Adipocyte (in vitro differentiated cells): ENCODE measurements at regions not wholly inside any gene's neighbourhood (a gene's known extent, or its start where the extent isn't known, plus 50 kb on each side); places are given as distances from the start of the nearest gene placed in this dataset.

Experiments
- DNase-seq: peaks from one replicate; pipeline ENCODE4 v3.0.0-alpha.2; 2015; ENCODE audit warnings: low read depth
- H3K27me3 ChIP-seq: replicated peaks from 2 replicates; pipeline ENCODE4 v1.7.0; 2013; ENCODE audit warnings: mild to moderate bottlenecking, low read length, moderate library complexity; ENCODE audit not compliant: control insufficient read depth, insufficient read depth
- H3K36me3 ChIP-seq: 2 replicates; pipeline ENCODE4 v1.7.0; 2013; ENCODE audit warnings: low read length, mild to moderate bottlenecking, moderate library complexity; ENCODE audit not compliant: control insufficient read depth, insufficient read depth, severe bottlenecking
- H3K4me1 ChIP-seq: 2 replicates; pipeline ENCODE4 v1.7.0; 2013; ENCODE audit warnings: mild to moderate bottlenecking, low read length, moderate library complexity; ENCODE audit not compliant: control insufficient read depth, insufficient read depth
- H3K4me3 ChIP-seq: 2 replicates; pipeline ENCODE4 v1.7.0; 2013; ENCODE audit warnings: mild to moderate bottlenecking, low read length, moderate library complexity
- H3K9ac ChIP-seq: 2 replicates; pipeline ENCODE4 v1.7.0; 2013; ENCODE audit warnings: mild to moderate bottlenecking, low read length, moderate library complexity
- H3K9me3 ChIP-seq: 2 replicates; pipeline ENCODE4 v1.7.0; 2013; ENCODE audit warnings: mild to moderate bottlenecking, low read length, moderate library complexity; ENCODE audit not compliant: control insufficient read depth

GRCh38 chr20:60872224-60872623 is 379.8 kb upstream of the CDH4 start:
- Histone ChIP-seq H3K9ac (no peak overlapping the region), H3K27me3 (peaks cover 21% of the 10 kb centered on the region), H3K4me1 (no peaks in the 10 kb centered on the region), H3K36me3 (no peaks in the 10 kb centered on the region), H3K9me3 (no peaks in the 10 kb centered on the region), H3K4me3 (no peak overlapping the region)
- DNase-seq: no peak

GRCh38 chr20:60877071-60877857 is 374.8 kb upstream of the CDH4 start:
- no peak for DNase-seq
- H3K27me3 ChIP-seq: peaks cover 20% of the 10 kb centered on the region
- H3K4me1 ChIP-seq: no peaks in the 10 kb centered on the region
- H3K9ac ChIP-seq: no peak overlapping the region
- no peaks in the 10 kb centered on the region for H3K36me3 ChIP-seq
- H3K4me3 ChIP-seq: no peak overlapping the region
- no peaks in the 10 kb centered on the region for H3K9me3 ChIP-seq

- Histone ChIP-seq H3K27me3 (peaks cover 15% of the 10 kb centered on the region), H3K9ac (no peak overlapping the region), H3K4me3 (no peak overlapping the region), H3K9me3 (no peaks in the 10 kb centered on the region), H3K36me3 (no peaks in the 10 kb centered on the region), H3K4me1 (no peaks in the 10 kb centered on the region)
- no peak for DNase-seq
Measured at GRCh38 chr20:60882836-60883235, 369.2 kb upstream of the CDH4 start.

GRCh38 chr20:60883496-60883895 is 368.6 kb upstream of the CDH4 start:
- DNase-seq: no peak
- H3K36me3 ChIP-seq: no peaks in the 10 kb centered on the region

GRCh38 chr20:60884277-60884676 is 367.8 kb upstream of the CDH4 start:
- no peaks in the 10 kb centered on the region for H3K4me1 ChIP-seq

More at GRCh38 chr20:60883496-60883895, 368.6 kb upstream of the CDH4 start:
- Histone ChIP-seq H3K9me3 (no peaks in the 10 kb centered on the region), H3K4me3 (no peak overlapping the region), H3K4me1 (no peaks in the 10 kb centered on the region), H3K27me3 (peaks cover 14% of the 10 kb centered on the region), H3K9ac (no peak overlapping the region)

DNA sequence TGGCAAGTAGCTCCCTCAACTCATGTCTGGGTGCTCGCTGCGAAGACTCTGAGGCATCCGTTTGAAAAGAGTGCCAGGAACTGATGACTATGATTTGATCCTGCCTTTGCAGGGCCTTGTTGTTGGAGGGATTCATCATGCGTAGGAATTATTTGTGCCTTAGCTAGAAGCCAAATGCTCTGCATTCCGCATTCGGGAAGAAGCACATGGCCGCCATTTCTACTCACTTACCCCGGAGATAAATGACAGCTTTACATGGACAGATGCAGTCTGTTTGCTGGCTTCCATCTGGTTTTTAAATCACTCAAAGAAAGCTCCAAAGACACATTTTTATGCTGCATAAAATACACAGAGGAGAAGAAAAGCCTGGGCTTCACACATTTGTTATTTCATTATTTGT is 363.3 kb upstream of the CDH4 start:
- H3K4me3 ChIP-seq: no peak overlapping the region
- no peaks in the 10 kb centered on the region for H3K4me1 ChIP-seq
- no peak for DNase-seq
- peaks cover 8% of the 10 kb centered on the region for H3K27me3 ChIP-seq
- peaks cover 2% of the 10 kb centered on the region for H3K9me3 ChIP-seq
- no peaks in the 10 kb centered on the region for H3K36me3 ChIP-seq
- H3K9ac ChIP-seq: no peak overlapping the region

More at GRCh38 chr20:60884277-60884676, 367.8 kb upstream of the CDH4 start:
- Histone ChIP-seq H3K4me3 (no peak overlapping the region), H3K27me3 (peaks cover 10% of the 10 kb centered on the region), H3K9me3 (no peaks in the 10 kb centered on the region), H3K36me3 (no peaks in the 10 kb centered on the region), H3K9ac (no peak overlapping the region)
- DNase-seq: no peak

- H3K9ac ChIP-seq: no peak overlapping the region
- no peaks in the 10 kb centered on the region for H3K4me1 ChIP-seq
- peaks cover 2% of the 10 kb centered on the region for H3K27me3 ChIP-seq
- DNase-seq: no peak
- no peaks in the 10 kb centered on the region for H3K36me3 ChIP-seq
- no peak overlapping the region for H3K4me3 ChIP-seq
- peaks cover 2% of the 10 kb centered on the region for H3K9me3 ChIP-seq
Measured at GRCh38 chr20:60892095-60892813, 359.8 kb upstream of the CDH4 start.

- Histone ChIP-seq H3K27me3 (peaks cover 2% of the 10 kb centered on the region), H3K9me3 (peaks cover 2% of the 10 kb centered on the region), H3K4me1 (no peaks in the 10 kb centered on the region), H3K9ac (no peak overlapping the region), H3K36me3 (no peaks in the 10 kb centered on the region), H3K4me3 (no peak overlapping the region)
- no peak for DNase-seq
Measured at GRCh38 chr20:60894091-60894490, 358.0 kb upstream of the CDH4 start.

- no peak for DNase-seq
- H3K27me3 ChIP-seq: no peaks in the 10 kb centered on the region
- H3K4me3 ChIP-seq: no peak overlapping the region
- no peak overlapping the region for H3K9ac ChIP-seq
- no peaks in the 10 kb centered on the region for H3K4me1 ChIP-seq
- H3K9me3 ChIP-seq: peaks cover 2% of the 10 kb centered on the region
- no peaks in the 10 kb centered on the region for H3K36me3 ChIP-seq
Measured at GRCh38 chr20:60895363-60896079, 356.5 kb upstream of the CDH4 start.

DNA sequence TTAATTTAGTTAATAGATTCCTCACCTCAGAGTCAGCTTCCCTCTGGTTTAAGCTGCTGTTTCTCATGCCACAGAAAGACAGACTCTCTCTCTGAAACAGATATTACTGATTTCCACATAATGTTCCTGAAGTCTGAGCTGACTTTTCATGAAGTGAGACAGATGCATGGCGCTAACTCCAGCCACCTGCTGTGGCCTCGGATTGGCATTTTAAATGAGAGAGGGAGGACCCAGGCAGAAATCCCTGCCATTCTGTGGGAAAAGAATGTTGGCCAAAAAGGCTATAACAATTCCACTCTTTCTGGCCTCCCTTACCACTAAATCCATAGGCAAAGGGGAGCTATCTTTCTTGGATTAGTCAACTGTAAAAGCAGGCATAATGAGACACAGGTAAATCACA is 354.1 kb upstream of the CDH4 start:
- H3K9me3 ChIP-seq: peaks cover 21% of the 10 kb centered on the region
- no peaks in the 10 kb centered on the region for H3K4me1 ChIP-seq
- DNase-seq: no peak
- no peak overlapping the region for H3K4me3 ChIP-seq
- no peak overlapping the region for H3K9ac ChIP-seq
- H3K36me3 ChIP-seq: no peaks in the 10 kb centered on the region
- H3K27me3 ChIP-seq: no peaks in the 10 kb centered on the region

DNA sequence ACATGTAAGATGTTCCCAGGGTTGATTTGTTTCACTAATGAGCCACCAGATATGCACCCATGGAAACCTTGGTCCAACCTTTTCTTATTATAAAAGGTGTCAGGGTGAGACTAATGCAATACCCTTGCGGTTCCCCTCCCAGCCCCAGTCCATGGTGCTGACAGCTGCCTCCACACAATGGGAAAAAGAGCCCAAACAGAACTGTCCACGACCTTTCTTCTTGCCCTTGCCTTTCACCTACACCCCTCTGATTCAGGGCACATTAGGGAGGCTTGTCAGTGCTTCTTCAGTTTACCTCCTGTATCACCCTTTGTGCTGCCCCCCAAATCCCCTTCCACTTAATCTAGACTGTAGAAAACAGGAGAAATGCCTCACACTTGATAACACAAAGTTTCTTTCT is 352.7 kb upstream of the CDH4 start:
- no peaks in the 10 kb centered on the region for H3K36me3 ChIP-seq
- no peak overlapping the region for H3K9ac ChIP-seq
- H3K4me3 ChIP-seq: no peak overlapping the region
- DNase-seq: no peak
- H3K9me3 ChIP-seq: peaks cover 21% of the 10 kb centered on the region
- H3K27me3 ChIP-seq: no peaks in the 10 kb centered on the region
- H3K4me1 ChIP-seq: no peaks in the 10 kb centered on the region
